MV-4-11 (cell line): ENCODE measurements at regions not wholly inside any gene's neighbourhood (a gene's known extent, or its start where the extent isn't known, plus 50 kb on each side); places are given as distances from the start of the nearest gene placed in this dataset.

Experiments used
- DNase-seq: peaks from one replicate; lab custom pipeline; 2025; lab: John Stamatoyannopoulos, UW

DNA sequence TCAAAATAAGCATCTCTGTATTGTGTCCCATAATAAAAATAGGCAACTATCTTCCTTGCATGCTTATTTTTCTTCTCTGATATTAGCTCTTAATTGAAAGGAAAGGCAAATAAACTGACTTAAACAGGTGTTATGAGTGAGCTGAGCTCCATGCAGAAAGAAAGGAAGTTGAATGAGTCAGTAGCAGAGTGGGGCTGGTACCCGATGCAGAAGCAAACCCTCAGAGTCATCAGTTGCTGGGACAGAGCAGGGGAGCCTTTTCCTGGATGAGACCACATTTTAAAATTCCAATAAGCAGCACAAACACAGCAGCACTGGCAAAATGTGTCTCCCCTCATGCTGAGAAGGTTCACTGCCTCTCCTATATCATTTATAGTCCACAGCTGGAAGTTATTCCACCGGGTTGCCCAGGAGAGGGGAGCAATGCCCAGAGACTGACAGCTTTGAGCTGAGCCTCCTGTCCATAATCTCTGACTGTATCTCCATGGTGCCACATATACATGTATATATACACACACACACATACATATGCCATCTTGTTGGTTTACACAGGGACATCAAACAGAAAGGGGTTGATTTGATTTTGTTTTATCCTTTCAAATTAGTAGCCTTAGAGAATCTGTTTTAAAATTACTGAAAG lies 274.3 kb upstream of the PPARGC1A start:
- DNase-seq = no peak

DNA sequence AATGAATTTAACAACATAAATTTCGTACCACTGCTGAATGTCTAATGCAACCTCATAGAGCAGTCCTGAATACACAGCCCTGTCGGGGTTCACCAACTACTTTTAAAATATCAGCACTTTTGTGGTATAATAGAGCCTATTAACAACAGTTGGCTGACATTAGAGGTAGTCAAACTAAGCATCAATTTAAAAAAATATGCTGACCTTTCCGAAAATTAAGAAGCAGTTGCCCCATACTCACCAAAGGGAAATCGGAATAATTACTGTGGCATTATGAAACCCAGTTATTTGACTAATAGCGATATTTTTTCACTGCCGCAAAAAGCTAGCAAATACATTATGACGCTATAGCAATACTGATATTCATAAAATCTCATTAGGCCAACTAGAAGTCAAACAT lies 273.5 kb upstream of the PPARGC1A start:
- DNase-seq = no peak

DNA sequence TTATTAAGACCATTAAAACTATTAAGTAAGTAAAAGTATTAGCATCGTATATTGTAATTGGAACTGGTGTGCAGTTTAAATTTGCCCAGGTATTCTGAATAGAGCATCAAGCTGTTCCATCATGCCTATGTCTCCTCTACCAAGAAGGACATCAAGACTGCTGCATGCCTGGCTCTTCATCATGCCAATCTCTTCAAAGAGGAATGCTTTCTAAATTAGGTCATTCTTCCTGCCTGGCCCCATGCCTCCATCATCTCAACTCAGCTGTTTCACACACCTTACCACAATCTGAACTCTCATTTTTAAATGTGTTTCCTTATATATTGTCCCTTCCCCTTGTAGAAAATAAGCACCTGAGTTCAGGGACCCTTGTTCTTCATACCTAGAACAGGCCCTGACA lies 270.5 kb upstream of the PPARGC1A start:
- DNase-seq = no peak

DNA sequence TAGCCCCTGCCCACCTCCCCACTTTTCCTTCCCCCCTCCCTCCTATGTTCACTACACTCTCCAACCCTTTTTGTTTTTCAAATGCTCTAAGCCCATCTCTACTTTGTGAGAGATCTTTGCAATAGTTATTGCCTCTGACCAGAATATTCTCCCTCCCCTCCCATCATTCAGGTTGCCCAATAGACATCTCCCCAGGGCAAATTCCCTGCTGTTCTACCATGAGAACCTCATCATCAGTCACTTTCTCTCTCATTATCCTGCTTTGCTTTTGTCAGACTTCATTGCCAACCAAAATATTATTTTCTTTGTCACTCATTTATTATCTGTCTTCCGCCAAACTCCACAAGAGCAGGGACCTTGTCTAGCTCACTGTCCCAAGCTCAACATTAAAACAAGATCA lies 268.2 kb upstream of the PPARGC1A start:
- DNase-seq = no peak

DNA sequence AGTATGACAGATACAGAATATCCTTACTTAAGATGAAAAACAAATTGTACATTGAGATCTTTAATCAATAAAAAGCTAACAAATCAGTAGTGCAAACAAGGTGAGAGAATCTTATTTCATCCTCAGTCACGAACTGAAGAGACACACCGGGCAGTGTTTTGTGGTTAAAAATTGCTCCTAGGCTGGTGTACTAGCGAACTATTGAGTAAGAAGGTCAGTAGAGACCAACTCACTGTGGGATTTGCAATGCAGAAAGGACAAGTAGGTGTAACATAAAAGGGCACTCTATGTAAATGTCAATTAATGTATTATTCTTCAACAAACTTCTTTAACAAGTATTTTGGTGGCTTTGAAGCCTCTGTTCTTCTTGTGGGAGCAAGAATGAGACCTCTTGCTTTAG lies 260.2 kb upstream of the PPARGC1A start:
- DNase-seq = no peak

DNA sequence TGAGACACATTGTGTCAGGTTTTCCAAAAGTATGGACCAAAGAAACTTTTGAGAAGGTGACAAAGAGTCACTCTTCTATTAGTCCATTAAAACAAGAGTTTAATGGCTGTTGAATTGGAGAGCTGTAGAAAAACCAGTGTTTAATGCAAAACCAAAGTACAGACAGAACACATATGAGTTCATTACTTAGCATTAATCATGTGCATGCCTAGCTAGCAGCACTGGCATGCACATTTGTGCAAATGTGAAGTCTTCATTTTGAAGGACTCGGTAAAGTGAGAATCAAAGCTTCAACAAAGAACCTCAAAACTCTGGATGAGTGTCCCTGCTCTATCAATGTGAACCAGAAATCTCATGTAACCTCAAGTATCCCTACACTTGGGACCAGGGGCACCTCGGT lies 256.3 kb upstream of the PPARGC1A start:
- DNase-seq = no peak

DNA sequence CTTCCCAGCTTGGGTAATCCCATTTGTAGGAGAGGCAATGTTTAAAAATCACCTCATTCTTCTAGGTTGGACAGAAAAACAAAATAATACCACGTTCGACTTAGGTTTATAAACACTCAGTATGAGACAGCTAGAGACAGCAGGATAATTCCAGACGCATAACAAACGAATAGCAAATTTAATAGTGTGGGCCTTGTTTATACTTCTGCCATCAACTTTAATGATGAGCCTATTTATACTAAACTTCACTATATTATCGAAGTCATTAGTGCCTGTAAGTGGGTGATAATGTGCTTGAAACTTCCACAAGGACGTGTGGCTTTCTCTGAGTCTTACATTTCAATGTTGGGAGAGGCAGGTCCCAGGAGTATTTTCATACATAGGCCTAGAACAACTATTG lies 255.7 kb upstream of the PPARGC1A start:
- DNase-seq = no peak

DNA sequence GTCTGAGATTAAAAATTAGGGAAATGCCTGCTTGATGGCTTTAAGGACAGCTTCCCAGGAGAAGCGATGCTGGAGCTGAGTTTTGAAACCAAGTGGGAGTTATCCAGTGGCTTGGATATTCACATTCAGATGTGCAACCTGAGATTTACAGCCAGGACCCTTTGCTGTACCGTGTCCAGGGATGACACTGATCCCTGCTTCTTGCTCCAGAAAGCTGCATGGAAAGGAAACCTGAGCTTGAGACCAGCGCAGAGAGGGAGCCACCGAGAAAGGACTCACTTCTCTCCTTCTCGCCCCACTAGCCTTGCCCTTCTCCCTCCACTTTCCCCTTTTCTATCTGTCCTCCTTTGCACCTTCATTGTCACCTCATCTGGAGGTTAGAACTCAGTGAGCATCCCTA lies 254.5 kb upstream of the PPARGC1A start:
- DNase-seq = no peak

DNA sequence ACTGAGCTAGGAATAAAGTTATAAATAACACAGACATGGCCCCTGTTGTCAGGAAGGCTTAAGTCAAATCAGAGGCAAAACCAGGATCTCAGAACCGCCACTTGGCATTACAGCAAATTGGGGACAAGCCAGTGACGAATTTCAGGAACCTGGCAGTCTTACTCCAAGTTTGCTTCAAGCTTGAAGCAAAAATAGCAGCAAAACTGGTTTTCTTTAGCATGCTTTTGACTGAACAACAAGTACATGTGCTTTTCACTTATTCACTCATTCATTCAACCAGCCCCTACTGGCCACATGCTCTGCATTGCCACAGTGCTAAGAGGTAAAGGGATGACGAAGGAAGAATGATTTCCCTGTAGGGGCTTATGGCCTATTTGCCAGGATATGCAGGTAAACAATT lies 253.9 kb upstream of the PPARGC1A start:
- no peak for DNase-seq

DNA sequence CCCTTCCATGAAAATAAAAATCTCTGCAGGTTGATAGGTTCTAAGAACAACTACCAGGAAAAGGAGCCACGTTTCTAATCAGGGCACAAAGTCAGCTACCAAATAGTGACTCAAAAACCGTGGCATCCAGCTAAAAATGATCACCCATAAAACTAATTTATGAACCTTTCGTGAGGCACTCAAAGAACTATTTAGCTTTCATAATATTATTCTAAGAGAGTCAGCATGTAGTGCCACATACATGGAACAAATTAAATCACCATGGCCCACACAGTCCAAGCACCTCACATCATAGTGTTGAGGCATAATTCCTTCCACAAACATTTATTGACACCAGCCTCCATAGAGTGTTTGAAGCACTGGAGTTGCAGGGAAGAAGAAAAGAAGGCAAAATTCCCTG lies 252.0 kb upstream of the PPARGC1A start:
- no peak for DNase-seq

DNA sequence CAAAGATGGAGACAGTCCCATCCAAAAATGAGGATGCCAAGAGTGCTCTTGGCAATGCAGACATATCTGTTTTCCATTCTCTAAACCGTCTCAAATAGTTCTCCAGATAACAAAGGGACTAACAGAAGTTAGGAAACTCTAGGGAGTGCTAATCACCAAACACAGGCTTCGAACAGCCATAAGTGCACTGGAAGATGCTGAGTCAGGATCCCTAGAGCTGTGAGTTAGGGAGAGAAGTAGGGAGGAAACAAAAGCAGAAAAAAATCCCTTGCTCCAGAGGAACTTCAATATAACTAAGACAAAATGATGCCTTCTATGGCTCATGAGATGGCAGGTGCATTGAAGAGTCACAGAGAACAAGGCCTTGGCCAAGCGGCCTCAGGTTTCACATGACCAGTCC lies 251.0 kb upstream of the PPARGC1A start:
- DNase-seq = no peak

DNA sequence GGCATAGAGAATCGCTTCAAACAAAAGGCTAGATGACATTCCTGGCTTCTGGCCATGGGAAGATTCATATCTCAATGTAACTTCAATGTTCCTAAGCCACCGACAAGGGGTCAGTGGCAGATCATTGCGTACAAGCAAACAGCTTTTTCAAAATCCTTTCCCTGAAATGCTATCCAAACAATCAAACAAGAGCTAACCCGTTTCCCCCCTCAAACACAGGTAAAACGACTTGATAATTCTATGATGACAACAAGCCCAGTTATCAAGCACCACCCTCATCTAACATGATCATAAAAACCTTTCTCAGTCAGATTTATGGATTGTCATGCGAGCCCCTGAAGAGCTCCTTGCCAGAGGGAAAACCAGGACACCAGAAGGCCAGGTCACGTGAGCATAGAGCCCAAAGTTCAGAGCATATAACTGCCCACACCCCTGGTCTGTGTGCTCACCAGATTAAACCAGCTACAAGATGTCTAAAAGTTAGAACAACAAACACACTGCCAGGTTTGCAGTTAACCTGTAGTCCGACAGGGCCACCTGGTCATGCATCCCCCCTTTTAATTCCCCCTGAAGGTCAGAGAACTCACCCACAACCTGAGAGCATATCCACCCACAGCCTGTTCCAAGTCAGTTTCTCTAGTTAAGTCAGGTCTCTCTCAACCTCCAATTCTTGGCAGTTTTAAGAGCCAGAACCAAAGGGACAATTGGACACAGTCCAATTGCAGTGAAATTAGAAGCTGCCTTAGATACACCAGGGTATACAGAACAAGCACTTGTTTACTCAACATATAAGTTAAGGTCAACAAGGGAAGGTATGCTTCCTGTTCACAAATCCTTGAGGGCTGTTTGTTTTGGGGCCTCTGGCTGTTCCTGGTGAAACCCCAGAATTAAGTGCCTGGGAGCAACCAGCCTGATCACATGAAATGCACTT lies 248.1 kb upstream of the PPARGC1A start:
- DNase-seq = no peak

DNA sequence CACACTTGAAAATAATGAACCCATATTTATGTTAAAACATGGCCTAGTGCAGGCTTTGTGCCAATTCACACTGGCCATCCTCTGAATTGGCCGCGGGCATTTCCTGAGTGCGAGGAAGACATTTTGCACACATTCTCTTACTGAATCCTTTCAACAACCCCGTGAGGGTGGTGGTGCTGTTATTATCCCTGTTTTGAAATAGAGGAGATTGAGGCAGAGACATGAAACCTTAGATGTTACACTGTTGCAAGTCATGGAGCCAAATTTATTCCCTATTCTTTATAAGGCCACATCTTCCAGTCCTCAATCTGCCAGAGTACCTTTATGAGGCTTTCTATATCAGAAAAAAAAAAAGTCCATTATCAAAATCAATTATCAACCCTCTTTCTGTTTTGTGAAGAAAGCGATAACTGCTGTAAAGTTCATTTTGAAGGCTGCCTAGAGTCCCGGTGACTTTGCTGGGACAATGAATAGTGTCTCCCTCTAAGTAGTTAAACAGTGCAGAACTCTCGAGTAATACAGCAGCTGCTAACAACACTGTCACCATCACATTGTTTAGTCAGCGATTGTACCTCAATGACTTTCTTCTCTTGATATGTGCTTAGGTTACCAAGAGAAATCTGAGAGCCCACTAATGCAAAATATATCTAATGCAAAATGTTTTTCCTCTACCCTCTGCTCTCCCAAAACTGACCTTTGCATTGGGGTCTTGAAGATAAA lies 242.3 kb upstream of the PPARGC1A start:
- DNase-seq = no peak

DNA sequence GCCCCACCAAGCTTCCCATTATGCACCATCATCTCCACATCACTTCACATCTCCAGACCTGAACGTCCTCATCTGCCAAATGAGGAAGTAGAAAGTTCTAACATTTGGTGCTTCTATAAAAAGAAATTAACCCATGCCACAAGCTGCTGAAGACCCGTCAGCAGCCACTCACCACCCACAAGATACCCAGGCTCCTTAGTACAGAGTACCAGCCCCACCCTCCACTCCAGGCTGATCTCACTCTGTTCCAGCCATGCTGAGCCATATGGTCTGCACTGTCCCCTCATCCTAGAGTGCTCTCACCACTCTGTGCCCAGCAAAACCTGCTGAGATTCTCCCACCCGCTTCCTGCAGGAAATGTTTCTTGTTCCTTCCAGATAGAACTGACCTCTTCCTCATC lies 240.8 kb upstream of the PPARGC1A start:
- peak; percentile 95 for DNase-seq

DNA sequence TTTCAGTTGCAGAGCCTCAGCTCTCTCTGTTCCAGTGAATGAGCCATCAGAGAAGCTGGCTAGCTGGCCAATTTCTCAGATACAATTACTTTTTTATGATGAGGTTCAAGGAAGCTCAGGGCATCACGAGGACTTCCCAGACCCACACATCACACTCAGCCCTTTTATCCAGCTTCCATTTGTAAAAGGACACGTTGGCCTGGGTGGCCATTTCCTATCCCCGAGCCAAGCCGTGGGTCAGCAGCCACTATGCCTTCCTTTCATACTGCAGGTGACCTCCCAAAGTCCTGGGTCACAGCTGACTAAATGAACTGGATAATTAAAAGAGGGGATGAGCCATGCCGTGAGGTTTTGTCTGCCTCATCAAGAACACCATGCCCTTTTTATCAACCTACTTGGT lies 236.9 kb upstream of the PPARGC1A start:
- no peak for DNase-seq

DNA sequence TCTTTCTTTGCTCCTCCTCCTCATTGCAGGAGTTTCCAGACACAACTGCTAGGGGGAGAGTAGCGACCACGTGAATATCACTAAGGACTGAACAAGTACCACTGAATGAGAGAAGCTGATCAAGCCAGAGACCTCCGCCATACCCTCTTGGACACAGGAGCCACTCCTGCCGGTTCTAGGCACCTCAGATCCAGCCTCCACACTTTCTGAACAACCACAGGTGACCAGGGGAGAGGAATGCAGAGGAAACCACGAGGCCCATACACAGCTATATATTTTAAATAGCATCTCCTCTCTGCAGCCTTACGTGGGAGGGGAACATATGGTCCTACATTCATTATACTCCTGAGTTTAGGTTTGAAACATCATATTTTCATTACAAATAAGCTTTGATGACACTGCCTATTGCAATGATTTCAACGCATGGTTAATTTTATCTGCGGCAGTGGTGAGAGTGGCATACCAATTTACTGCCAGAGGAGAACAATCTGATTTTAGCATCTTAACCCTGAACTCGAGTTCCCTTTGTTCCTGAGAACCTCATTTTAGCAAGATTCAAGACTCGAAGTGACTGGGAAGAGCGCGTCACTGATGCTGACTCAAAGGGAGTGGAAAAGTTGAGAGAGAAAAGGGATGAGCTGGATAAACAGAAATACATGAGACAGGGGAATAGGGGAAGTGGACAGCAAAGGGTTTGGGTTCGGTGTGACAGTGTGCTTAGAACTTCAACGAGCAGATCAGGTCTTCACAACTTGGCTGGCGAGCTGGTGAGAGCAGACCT lies 231.7 kb upstream of the PPARGC1A start:
- DNase-seq = no peak

DNA sequence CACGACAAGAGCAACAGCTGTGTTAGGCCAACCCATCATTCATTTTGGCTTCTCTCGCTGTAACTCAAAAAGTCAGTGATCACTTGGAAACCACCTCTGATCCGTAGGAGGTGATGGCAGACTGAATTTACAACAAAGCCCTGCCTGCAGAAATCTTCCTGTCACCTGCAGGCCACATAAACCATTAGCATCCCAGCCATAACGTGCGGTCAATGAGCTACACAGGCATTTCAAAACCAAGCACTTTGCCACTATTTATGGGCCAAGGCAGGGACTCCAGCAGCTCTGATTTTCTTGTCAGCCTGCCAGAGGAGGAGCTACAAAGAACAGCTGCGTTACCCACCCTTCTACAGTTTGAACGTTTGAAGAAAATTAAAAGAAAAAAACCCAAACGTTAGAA lies 228.1 kb upstream of the PPARGC1A start:
- DNase-seq = no peak

DNA sequence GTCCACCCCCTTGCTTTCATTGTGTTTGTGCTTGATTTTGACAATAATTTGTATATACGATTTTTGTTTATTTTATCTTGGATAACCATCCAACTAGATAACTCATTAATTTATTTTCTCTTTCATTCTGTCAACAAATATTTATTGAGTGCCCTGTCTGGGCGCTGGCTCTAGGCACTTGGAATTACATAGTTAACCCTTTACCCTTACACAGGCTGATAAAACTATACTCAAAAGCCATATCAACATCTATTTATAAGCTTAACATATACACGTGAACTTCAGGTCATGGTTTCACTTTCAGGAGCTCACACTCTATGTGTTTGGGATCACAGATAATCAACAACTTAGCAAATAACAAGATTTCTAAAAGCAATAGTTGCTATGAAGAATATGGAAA lies 226.3 kb upstream of the PPARGC1A start:
- no peak for DNase-seq

DNA sequence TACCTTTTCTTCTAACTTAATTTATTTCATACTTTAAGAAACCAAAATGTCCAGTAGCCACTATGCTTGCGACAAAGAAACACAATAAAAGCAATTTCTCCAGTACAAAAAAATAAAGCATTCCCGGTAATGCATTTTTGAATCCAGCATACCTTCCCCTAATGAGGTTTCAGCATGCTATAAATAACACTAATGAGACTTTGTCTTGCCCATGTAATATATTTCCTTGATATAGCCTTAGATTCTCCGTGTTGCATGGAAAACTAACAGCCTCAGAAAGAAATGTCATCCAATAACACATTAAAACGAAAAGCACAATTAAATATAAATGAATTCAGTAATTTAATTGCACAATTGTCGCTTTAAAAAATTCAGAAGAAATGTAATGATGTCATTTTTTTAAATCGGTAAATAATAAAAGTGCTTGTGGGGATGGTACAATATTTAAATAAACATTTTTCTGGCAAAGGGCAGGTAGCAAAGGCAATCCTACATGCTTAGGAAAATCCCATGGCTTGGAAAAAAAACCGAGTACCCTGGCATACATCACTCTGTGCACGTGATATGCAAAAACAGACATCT lies 225.2 kb upstream of the PPARGC1A start:
- DNase-seq = no peak

DNA sequence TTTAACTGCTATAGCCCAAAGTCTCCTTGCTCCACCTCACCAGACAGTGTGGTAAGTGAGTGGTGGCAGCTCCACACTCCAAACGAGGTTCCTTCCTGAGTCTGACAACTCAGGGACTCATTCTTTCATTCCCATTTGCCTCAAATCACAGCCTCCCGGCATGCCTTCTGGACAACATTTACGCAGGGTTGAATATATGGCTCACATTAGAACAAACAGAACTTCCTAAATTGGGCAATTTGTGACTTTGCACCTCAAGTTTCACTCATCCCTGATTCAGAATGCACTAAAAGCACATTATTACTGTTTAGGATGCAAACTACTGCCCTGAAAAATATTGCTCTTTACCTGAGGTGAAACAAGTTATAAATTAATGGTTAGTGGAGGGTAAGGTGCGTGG lies 224.6 kb upstream of the PPARGC1A start:
- no peak for DNase-seq

DNA sequence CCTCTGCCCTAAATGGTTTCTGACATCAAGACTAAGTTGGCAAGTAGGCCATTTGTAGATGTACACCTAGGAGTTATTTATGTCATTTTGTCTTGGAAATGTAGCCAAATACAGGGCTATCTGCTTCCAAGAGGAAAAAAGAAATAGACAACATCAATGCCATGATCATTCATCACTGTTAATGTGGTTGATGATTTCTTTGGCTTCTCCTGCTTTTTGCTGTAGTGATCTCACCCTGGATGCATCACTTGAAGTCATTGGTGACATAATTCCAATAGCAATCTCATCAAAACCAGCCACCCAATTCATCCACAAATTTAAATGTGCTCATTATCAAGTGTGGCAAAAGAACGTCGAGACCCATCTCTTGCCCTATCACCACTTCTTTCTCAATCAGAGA lies 222.6 kb upstream of the PPARGC1A start:
- no peak for DNase-seq

DNA sequence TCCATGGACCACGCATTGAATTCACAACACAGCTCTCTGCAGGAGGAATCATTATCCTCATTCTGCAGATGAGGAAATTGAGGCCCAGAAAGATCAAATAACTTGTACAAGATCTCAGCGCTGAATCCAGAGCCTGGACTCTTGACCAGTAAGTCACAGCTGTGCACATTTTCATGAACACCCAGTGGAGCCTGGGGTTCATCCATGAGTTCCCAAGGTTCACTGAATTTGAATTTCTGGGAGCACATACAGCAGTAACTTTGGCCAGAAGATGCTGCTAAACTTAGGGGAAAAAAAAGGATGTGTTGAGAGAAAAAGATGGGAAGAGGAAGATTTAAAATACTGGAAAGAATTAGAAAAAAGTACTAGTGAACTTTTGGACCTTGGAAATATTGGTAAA lies 218.7 kb upstream of the PPARGC1A start:
- no peak for DNase-seq
